Parathyroid adenoma (tissue), 2 donors: ENCODE measurements at regions not wholly inside any gene's neighbourhood (a gene's known extent, or its start where the extent isn't known, plus 50 kb on each side); places are given as distances from the start of the nearest gene placed in this dataset.
"Not testable (repeated sequence)": the region's sequence is repeated elsewhere in the genome, so short reads cannot be mapped to it uniquely, and the experiment has no call there.

Experiments used
- H2AFZ ChIP-seq: fragments of 300-600 bp; sonication (generic); one replicate; pipeline ENCODE4 v1.7.0; 2017; ENCODE audit warnings: antibody characterized with exemption, mild to moderate bottlenecking
- H3K27ac ChIP-seq: fragments of 300-600 bp; sonication (generic); one replicate; pipeline ENCODE4 v1.7.0; 2017
- H3K27me3 ChIP-seq: fragments of 300-600 bp; sonication (generic); one replicate; pipeline ENCODE4 v1.7.0; 2017; ENCODE audit warnings: low read length; ENCODE audit not compliant: control insufficient read depth, insufficient read depth
- H3K36me3 ChIP-seq: fragments of 300-600 bp; sonication (generic); one replicate; pipeline ENCODE4 v1.7.0; 2017; ENCODE audit warnings: low read length; ENCODE audit not compliant: control insufficient read depth, insufficient read depth
- H3K4me1 ChIP-seq: fragments of 300-600 bp; sonication (generic); one replicate; pipeline ENCODE4 v1.7.0; 2017; ENCODE audit warnings: control low read depth
- H3K4me2 ChIP-seq: fragments of 300-600 bp; sonication (generic); one replicate; pipeline ENCODE4 v1.7.0; 2017; ENCODE audit warnings: low read length
- H3K4me3 ChIP-seq: fragments of 300-600 bp; sonication (generic); one replicate; pipeline ENCODE4 v1.7.0; 2017; ENCODE audit warnings: low read depth, low read length
- H3K79me2 ChIP-seq: fragments of 300-600 bp; sonication (generic); one replicate; pipeline ENCODE4 v1.7.0; 2017; ENCODE audit warnings: control low read depth
- H3K9ac ChIP-seq: fragments of 300-600 bp; sonication (generic); one replicate; pipeline ENCODE4 v1.7.0; 2017; ENCODE audit warnings: mild to moderate bottlenecking
- H3K9me3 ChIP-seq: fragments of 300-600 bp; sonication (generic); one replicate; pipeline ENCODE4 v1.7.0; 2017; ENCODE audit warnings: low read length; ENCODE audit not compliant: control insufficient read depth
- TF ChIP-seq, protein P1 (sequence below): fragments of 300-600 bp; sonication (generic); IDR thresholded peaks from one replicate; pipeline ENCODE4 v1.7.0; 2017; ENCODE audit warnings: antibody characterized with exemption, mild to moderate bottlenecking
- donor health status: primary hyperparathyroidism.

- no peaks in the 10 kb centered on the region for H3K4me1 ChIP-seq
- no peak overlapping the region for H3K9ac ChIP-seq
- TF ChIP-seq, protein P1, sequence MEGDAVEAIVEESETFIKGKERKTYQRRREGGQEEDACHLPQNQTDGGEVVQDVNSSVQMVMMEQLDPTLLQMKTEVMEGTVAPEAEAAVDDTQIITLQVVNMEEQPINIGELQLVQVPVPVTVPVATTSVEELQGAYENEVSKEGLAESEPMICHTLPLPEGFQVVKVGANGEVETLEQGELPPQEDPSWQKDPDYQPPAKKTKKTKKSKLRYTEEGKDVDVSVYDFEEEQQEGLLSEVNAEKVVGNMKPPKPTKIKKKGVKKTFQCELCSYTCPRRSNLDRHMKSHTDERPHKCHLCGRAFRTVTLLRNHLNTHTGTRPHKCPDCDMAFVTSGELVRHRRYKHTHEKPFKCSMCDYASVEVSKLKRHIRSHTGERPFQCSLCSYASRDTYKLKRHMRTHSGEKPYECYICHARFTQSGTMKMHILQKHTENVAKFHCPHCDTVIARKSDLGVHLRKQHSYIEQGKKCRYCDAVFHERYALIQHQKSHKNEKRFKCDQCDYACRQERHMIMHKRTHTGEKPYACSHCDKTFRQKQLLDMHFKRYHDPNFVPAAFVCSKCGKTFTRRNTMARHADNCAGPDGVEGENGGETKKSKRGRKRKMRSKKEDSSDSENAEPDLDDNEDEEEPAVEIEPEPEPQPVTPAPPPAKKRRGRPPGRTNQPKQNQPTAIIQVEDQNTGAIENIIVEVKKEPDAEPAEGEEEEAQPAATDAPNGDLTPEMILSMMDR, result no peak
- no peak overlapping the region for H3K4me2 ChIP-seq
- no peaks in the 10 kb centered on the region for H3K36me3 ChIP-seq
- H3K27me3 ChIP-seq, result no peaks in the 10 kb centered on the region
- H3K79me2 ChIP-seq, result no peaks in the 10 kb centered on the region
- H2AFZ ChIP-seq, result no peak overlapping the region
- no peak overlapping the region for H3K4me3 ChIP-seq
- H3K27ac ChIP-seq, result no peak overlapping the region
- no peaks in the 10 kb centered on the region for H3K9me3 ChIP-seq
Measured at GRCh38 chr1:143718524-143718923, 253.3 kb downstream of the FAM72C start.

DNA sequence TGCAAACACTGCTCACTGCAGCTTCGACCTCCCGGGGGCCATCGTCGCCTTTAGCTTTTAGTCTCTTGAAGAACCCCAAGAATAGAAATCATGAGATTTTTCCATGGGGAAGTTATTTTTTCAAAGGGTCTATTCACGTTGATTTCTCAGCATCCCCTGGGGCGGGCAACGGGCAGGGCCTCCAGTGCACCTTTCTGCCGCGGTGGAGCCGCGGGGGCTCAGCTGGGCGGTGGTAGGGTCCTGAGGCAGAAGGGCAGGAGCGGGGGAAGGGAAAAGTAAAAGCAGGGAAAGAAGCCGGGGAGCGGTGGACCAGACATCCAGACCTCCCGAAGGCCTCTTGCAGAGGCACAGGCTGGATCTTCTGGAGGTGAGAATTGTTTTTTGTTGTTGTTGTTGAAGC is 253.8 kb downstream of the FAM72C start:
- no peak overlapping the region for H3K4me2 ChIP-seq
- no peaks in the 10 kb centered on the region for H3K4me1 ChIP-seq
- no peak overlapping the region for H3K4me3 ChIP-seq
- H3K9me3 ChIP-seq, result no peaks in the 10 kb centered on the region
- TF ChIP-seq, protein P1, result no peak
- no peak overlapping the region for H3K9ac ChIP-seq
- H3K27me3 ChIP-seq, result no peaks in the 10 kb centered on the region
- no peak overlapping the region for H3K27ac ChIP-seq
- H3K79me2 ChIP-seq, result no peaks in the 10 kb centered on the region
- no peaks in the 10 kb centered on the region for H3K36me3 ChIP-seq
- no peak overlapping the region for H2AFZ ChIP-seq

- Histone ChIP-seq H3K36me3 (no peaks in the 10 kb centered on the region), H3K9ac (no peak overlapping the region), H3K79me2 (no peaks in the 10 kb centered on the region), H3K9me3 (no peaks in the 10 kb centered on the region), H3K4me1 (no peaks in the 10 kb centered on the region), H2AFZ (no peak overlapping the region), H3K27me3 (no peaks in the 10 kb centered on the region), H3K4me3 (no peak overlapping the region), H3K27ac (no peak overlapping the region), H3K4me2 (no peak overlapping the region)
- TF ChIP-seq, protein P1, result no peak
Measured at GRCh38 chr1:143717434-143717833, 254.4 kb downstream of the FAM72C start.

- not testable (repeated sequence) for H3K9ac ChIP-seq, H3K36me3 ChIP-seq, H3K79me2 ChIP-seq, H3K27me3 ChIP-seq, H3K4me1 ChIP-seq, H3K4me2 ChIP-seq, H3K4me3 ChIP-seq, H3K27ac ChIP-seq, H3K9me3 ChIP-seq, H2AFZ ChIP-seq
Measured at GRCh38 chr1:143714913-143715312, 256.9 kb downstream of the FAM72C start.

GRCh38 chr1:143709606-143710259 is 262.1 kb downstream of the FAM72C start:
- H2AFZ ChIP-seq, H3K4me3 ChIP-seq, H3K4me2 ChIP-seq, H3K4me1 ChIP-seq, H3K79me2 ChIP-seq, H3K9ac ChIP-seq, H3K9me3 ChIP-seq, H3K27me3 ChIP-seq, H3K27ac ChIP-seq, H3K36me3 ChIP-seq: not testable (repeated sequence)
- TF ChIP-seq, protein P1, result peak; percentile 31

DNA sequence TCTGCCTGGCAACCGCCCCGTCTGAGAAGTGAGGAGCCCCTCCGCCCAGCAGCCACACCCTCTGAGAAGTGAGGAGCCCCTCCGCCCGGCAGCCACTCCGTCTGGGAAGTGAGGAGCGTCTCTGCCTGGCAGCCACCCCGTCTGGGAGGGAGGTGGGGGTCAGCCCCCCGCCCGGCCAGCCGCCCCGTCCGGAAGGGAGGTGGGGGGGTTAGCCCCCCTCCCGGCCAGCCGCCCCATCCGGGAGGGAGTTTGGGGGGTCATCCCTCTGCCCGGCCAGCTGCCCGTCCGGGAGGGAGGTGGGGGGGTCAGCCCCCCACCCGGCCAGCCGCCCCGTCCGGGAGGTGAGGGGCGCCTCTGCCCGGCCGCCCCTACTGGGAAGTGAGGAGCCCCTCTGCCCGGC is 269.0 kb downstream of the FAM72C start:
- H3K27ac ChIP-seq, H3K4me3 ChIP-seq, H3K27me3 ChIP-seq, H3K4me2 ChIP-seq, H3K79me2 ChIP-seq, H3K9me3 ChIP-seq, H3K9ac ChIP-seq, H2AFZ ChIP-seq, H3K4me1 ChIP-seq, H3K36me3 ChIP-seq: not testable (repeated sequence)
